CD8-positive, alpha-beta memory T cell (primary cell): ENCODE measurements at regions not wholly inside any gene's neighbourhood (a gene's known extent, or its start where the extent isn't known, plus 50 kb on each side); places are given as distances from the start of the nearest gene placed in this dataset.

Source experiments
- CTCF ChIA-PET: fragments of 350-600 bp; sonication (Branson Sonifier 250); formaldehyde crosslinking; loops from one replicate; lab custom pipeline; 2021; ENCODE audit warnings: antibody characterized with exemption; lab: Charles Lee
- POLR2A ChIA-PET: fragments of 350-600 bp; sonication (Branson Sonifier 250); formaldehyde crosslinking; loops from one replicate; lab custom pipeline; 2021; ENCODE audit warnings: antibody characterized with exemption; lab: Charles Lee
- DNase-seq, 5 donors: peaks; one replicate each; pipeline versions ENCODE4 v3.0.0 to v3.0.0-alpha.2; 2020 to 2022; ENCODE audit warnings: mixed read lengths in 1 of 5
- H3K27ac ChIP-seq: one replicate; pipeline ENCODE4 v1.7.0; 2013; ENCODE audit warnings: low read depth, mild to moderate bottlenecking, low read length, moderate library complexity
- H3K27me3 ChIP-seq: 2 replicates; pipeline ENCODE4 v1.7.0; 2013; ENCODE audit warnings: low read length, mild to moderate bottlenecking; ENCODE audit not compliant: insufficient read depth, poor library complexity, severe bottlenecking
- H3K36me3 ChIP-seq: 2 replicates; pipeline ENCODE4 v1.7.0; 2013; ENCODE audit warnings: mild to moderate bottlenecking, low read length, moderate library complexity; ENCODE audit not compliant: insufficient read depth
- H3K4me1 ChIP-seq: 2 replicates; pipeline ENCODE4 v1.7.0; 2013; ENCODE audit warnings: mild to moderate bottlenecking, low read length, moderate library complexity; ENCODE audit not compliant: insufficient read depth
- H3K4me3 ChIP-seq: 2 replicates; pipeline ENCODE4 v1.7.0; 2013; ENCODE audit warnings: mild to moderate bottlenecking, low read length
- H3K9me3 ChIP-seq: 2 replicates; pipeline ENCODE4 v1.7.0; 2013; ENCODE audit warnings: mild to moderate bottlenecking, low read length
- H3K27ac Mint-ChIP-seq, 8 donors: one replicate each; pipeline ENCODE4 v1.8.0; 2020 to 2021; ENCODE audit warnings: mixed read lengths in 8 of 8, mild to moderate bottlenecking in 6 of 8, inconsistent platforms in 3 of 8, moderate library complexity in 3 of 8
- H3K27me3 Mint-ChIP-seq, 2 donors: one replicate each; pipeline ENCODE4 v1.8.0; 2020 to 2021; ENCODE audit warnings: mixed read lengths in 2 of 2, mild to moderate bottlenecking in 1 of 2, moderate library complexity in 1 of 2
- H3K36me3 Mint-ChIP-seq, 3 donors: one replicate each; pipeline ENCODE4 v1.8.0; 2020 to 2021; ENCODE audit warnings: mixed read lengths in 3 of 3, inconsistent platforms in 1 of 3, mild to moderate bottlenecking in 1 of 3
- H3K4me1 Mint-ChIP-seq, 3 donors: one replicate each; pipeline ENCODE4 v1.8.0; 2020 to 2021; ENCODE audit warnings: mixed read lengths in 3 of 3, inconsistent platforms in 1 of 3, mild to moderate bottlenecking in 1 of 3
- H3K4me3 Mint-ChIP-seq, 7 donors: one replicate each; pipeline ENCODE4 v1.8.0; 2020 to 2021; ENCODE audit warnings: mixed read lengths in 7 of 7, mild to moderate bottlenecking in 6 of 7, moderate library complexity in 4 of 7, inconsistent platforms in 2 of 7
- H3K9me3 Mint-ChIP-seq, 5 donors: one replicate each; pipeline ENCODE4 v1.8.0; 2020 to 2022; ENCODE audit warnings: mixed read lengths in 5 of 5, mild to moderate bottlenecking in 3 of 5, moderate library complexity in 2 of 5, inconsistent platforms in 1 of 5

GRCh38 chr5:126334760-126335159 lies 88.4 kb upstream of the GRAMD2B start:
- Mint-ChIP-seq H3K27ac (no peak overlapping the region), H3K9me3 (no peaks in the 10 kb centered on the region), H3K4me1 (no peaks in the 10 kb centered on the region), H3K4me3 (no peak overlapping the region), H3K27me3 (peaks cover 4 to 6% of the 10 kb centered on the region in 2 donors), H3K36me3 (no peaks in the 10 kb centered on the region)
- ChIA-PET CTCF (interaction anchor here (1.4 kb wide), 1 partner anchor 204 kb away, joined by 4 read pairs; no protein-coding TSS in a partner anchor), POLR2A (no interaction called here)
- Histone ChIP-seq H3K36me3 (no peaks in the 10 kb centered on the region), H3K27me3 (no peaks in the 10 kb centered on the region), H3K9me3 (no peaks in the 10 kb centered on the region), H3K27ac (no peak overlapping the region), H3K4me3 (no peak overlapping the region), H3K4me1 (no peaks in the 10 kb centered on the region)
- no peak for DNase-seq

GRCh38 chr5:126335886-126336285 lies 87.3 kb upstream of the GRAMD2B start:
- DNase-seq = no peak
- Histone ChIP-seq H3K36me3 (no peaks in the 10 kb centered on the region), H3K4me1 (no peaks in the 10 kb centered on the region), H3K27me3 (no peaks in the 10 kb centered on the region), H3K27ac (no peak overlapping the region), H3K4me3 (no peak overlapping the region), H3K9me3 (no peaks in the 10 kb centered on the region)
- no peaks in the 10 kb centered on the region for H3K9me3 Mint-ChIP-seq
- H3K27me3 Mint-ChIP-seq = peaks cover 6 to 9% of the 10 kb centered on the region in 2 donors
- no peak overlapping the region for H3K4me3 Mint-ChIP-seq
- ChIA-PET POLR2A (no interaction called here), CTCF (interaction anchor here (0.7 to 4.0 kb wide), 3 partner anchors 8 to 205 kb away, joined by 3 to 63 read pairs (median 3); no protein-coding TSS in a partner anchor)
- H3K36me3 Mint-ChIP-seq = no peaks in the 10 kb centered on the region
- no peaks in the 10 kb centered on the region for H3K4me1 Mint-ChIP-seq
- H3K27ac Mint-ChIP-seq = no peak overlapping the region

- no peaks in the 10 kb centered on the region for H3K4me1 ChIP-seq
- H3K27me3 Mint-ChIP-seq = peaks cover 8 to 30% of the 10 kb centered on the region in 2 donors
- no peaks in the 10 kb centered on the region for H3K9me3 ChIP-seq
- no peaks in the 10 kb centered on the region for H3K36me3 ChIP-seq
- ChIA-PET CTCF (interaction anchor here (0.8 to 4.0 kb wide), 11 partner anchors 11 to 263 kb away, joined by 3 to 63 read pairs (median 8); partner anchors contain the start of gene PHAX), POLR2A (no interaction called here)
- H3K27ac Mint-ChIP-seq = no peak overlapping the region
- H3K4me1 Mint-ChIP-seq = no peaks in the 10 kb centered on the region
- DNase-seq = no peak
- H3K27ac ChIP-seq = no peak overlapping the region
- H3K4me3 Mint-ChIP-seq = no peak overlapping the region
- H3K27me3 ChIP-seq = no peaks in the 10 kb centered on the region
- H3K9me3 Mint-ChIP-seq = no peaks in the 10 kb centered on the region
- no peak overlapping the region for H3K4me3 ChIP-seq
- no peaks in the 10 kb centered on the region for H3K36me3 Mint-ChIP-seq
Measured at GRCh38 chr5:126338635-126339034, 84.6 kb upstream of the GRAMD2B start.

GRCh38 chr5:126339215-126339805 lies 83.9 kb upstream of the GRAMD2B start:
- no peak overlapping the region for H3K27ac Mint-ChIP-seq
- Histone ChIP-seq H3K4me1 (no peaks in the 10 kb centered on the region), H3K9me3 (no peaks in the 10 kb centered on the region), H3K27me3 (no peaks in the 10 kb centered on the region), H3K27ac (no peak overlapping the region), H3K36me3 (no peaks in the 10 kb centered on the region), H3K4me3 (no peak overlapping the region)
- H3K4me3 Mint-ChIP-seq = no peak overlapping the region
- DNase-seq = peak; percentile 6 to 57 (median 45)
- no peaks in the 10 kb centered on the region for H3K4me1 Mint-ChIP-seq
- no peaks in the 10 kb centered on the region for H3K36me3 Mint-ChIP-seq
- POLR2A ChIA-PET = no interaction called here
- CTCF ChIA-PET = interaction anchor here (1.0 to 4.0 kb wide), 8 partner anchors 10 to 262 kb away, joined by 3 to 63 read pairs (median 10); partner anchors contain the start of gene PHAX
- no peaks in the 10 kb centered on the region for H3K9me3 Mint-ChIP-seq
- peaks cover 8 to 35% of the 10 kb centered on the region in 2 donors for H3K27me3 Mint-ChIP-seq

GRCh38 chr5:126341906-126342630 lies 81.1 kb upstream of the GRAMD2B start:
- Mint-ChIP-seq H3K36me3 (no peaks in the 10 kb centered on the region), H3K9me3 (no peaks in the 10 kb centered on the region), H3K4me1 (no peaks in the 10 kb centered on the region), H3K27me3 (peaks cover 10 to 53% of the 10 kb centered on the region in 2 donors), H3K4me3 (no peak overlapping the region), H3K27ac (no peak overlapping the region)
- DNase-seq = no peak
- POLR2A ChIA-PET = no interaction called here
- Histone ChIP-seq H3K4me3 (no peak overlapping the region), H3K36me3 (no peaks in the 10 kb centered on the region), H3K4me1 (no peaks in the 10 kb centered on the region), H3K9me3 (no peaks in the 10 kb centered on the region), H3K27ac (no peak overlapping the region), H3K27me3 (no peaks in the 10 kb centered on the region)
- CTCF ChIA-PET = interaction anchor here (1.1 to 2.1 kb wide), 3 partner anchors 12 to 197 kb away, joined by 4 to 10 read pairs (median 6); no protein-coding TSS in a partner anchor

- Mint-ChIP-seq H3K4me3 (no peak overlapping the region), H3K4me1 (peaks cover 2 to 3% (median 2%) of the 10 kb centered on the region in 3 donors), H3K36me3 (peaks cover 0 to 3% (median 0%) of the 10 kb centered on the region in 3 donors), H3K27ac (no peak overlapping the region), H3K9me3 (no peaks in the 10 kb centered on the region), H3K27me3 (peaks cover 10 to 46% of the 10 kb centered on the region in 2 donors)
- Histone ChIP-seq H3K9me3 (no peaks in the 10 kb centered on the region), H3K4me3 (no peak overlapping the region), H3K27me3 (no peaks in the 10 kb centered on the region), H3K4me1 (peaks cover 1% of the 10 kb centered on the region), H3K36me3 (no peaks in the 10 kb centered on the region), H3K27ac (no peak overlapping the region)
- DNase-seq = no peak
- ChIA-PET CTCF (interaction anchor here (1.2 to 2.0 kb wide), 3 partner anchors 8 to 190 kb away, joined by 3 to 8 read pairs (median 6); no protein-coding TSS in a partner anchor), POLR2A (no interaction called here)
Measured at GRCh38 chr5:126348855-126349635, 74.2 kb upstream of the GRAMD2B start.

- Mint-ChIP-seq H3K4me1 (peaks cover 4 to 15% (median 11%) of the 10 kb centered on the region in 3 donors), H3K36me3 (peaks cover 0 to 3% (median 0%) of the 10 kb centered on the region in 3 donors), H3K27ac (peak overlapping the region in 1 of 8 donors; percentile 24), H3K4me3 (no peak overlapping the region), H3K9me3 (no peaks in the 10 kb centered on the region), H3K27me3 (peaks cover 10 to 34% of the 10 kb centered on the region in 2 donors)
- H3K27ac ChIP-seq = no peak overlapping the region
- no peaks in the 10 kb centered on the region for H3K9me3 ChIP-seq
- ChIA-PET POLR2A (no interaction called here), CTCF (interaction anchor here (1.4 kb wide), 1 partner anchor 72 kb away, joined by 4 read pairs; the partner anchor contains the start of gene GRAMD2B)
- no peaks in the 10 kb centered on the region for H3K36me3 ChIP-seq
- no peak overlapping the region for H3K4me3 ChIP-seq
- H3K4me1 ChIP-seq = peaks cover 12% of the 10 kb centered on the region
- DNase-seq = no peak
- no peaks in the 10 kb centered on the region for H3K27me3 ChIP-seq
Measured at GRCh38 chr5:126351153-126351552, 72.1 kb upstream of the GRAMD2B start.
